ENCODE measurements at regions not wholly inside any gene's neighbourhood (a gene's known extent, or its start where the extent isn't known, plus 50 kb on each side); places are given as distances from the start of the nearest gene placed in this dataset.
"Not testable (repeated sequence)": the region's sequence is repeated elsewhere in the genome, so short reads cannot be mapped to it uniquely, and the experiment has no call there.

GRCh38 chr20:28562510-28562898 lies 2695.0 kb upstream of the DEFB115 start:
- intact Hi-C loops (cut with DNase I) = no loop called here
- WGBS, 2 donors = 63 to 65% methylated on average over 6 of the region's 6 CpGs
- no peak overlapping the region for H3K27ac ChIP-seq

GRCh38 chr20:28562899-28563521 lies 2694.5 kb upstream of the DEFB115 start:
- H3K27me3 ChIP-seq; DNase-seq; H3K27ac ChIP-seq; H3K9me3 ChIP-seq; H3K36me3 ChIP-seq; H3K4me3 ChIP-seq (replicated peaks in 1 of 3); intact Hi-C loops (cut with DNase I); H3K4me1 ChIP-seq: not testable (repeated sequence)
- 62 to 72% methylated on average over 6 of the region's 6 CpGs for WGBS, 2 donors

More at GRCh38 chr20:28562510-28562898, 2695.0 kb upstream of the DEFB115 start:
- Histone ChIP-seq H3K27me3 (no peaks in the 10 kb centered on the region), H3K36me3 (peaks cover 0 to 3% of the 10 kb centered on the region in 2 donors), H3K9me3 (no peaks in the 10 kb centered on the region), H3K4me3 (replicated peaks in 1 of 3) (no peak overlapping the region), H3K4me1 (no peaks in the 10 kb centered on the region)
- no peak for DNase-seq
- TF ChIP-seq POLR2A (IDR thresholded peaks at IDR 0.05) (no peak), CTCF (IDR thresholded peaks at IDR 0.05) (no peak)

- H3K27me3 ChIP-seq; DNase-seq; H3K4me3 ChIP-seq (replicated peaks in 1 of 3); H3K27ac ChIP-seq; H3K4me1 ChIP-seq; H3K9me3 ChIP-seq; H3K36me3 ChIP-seq; intact Hi-C loops (cut with DNase I): not testable (repeated sequence)
- 62 to 64% methylated on average over 4 of the region's 4 CpGs for WGBS, 2 donors
Measured at GRCh38 chr20:28564024-28564423, 2693.4 kb upstream of the DEFB115 start.

GRCh38 chr20:28564688-28565463 lies 2692.6 kb upstream of the DEFB115 start:
- H3K4me1 ChIP-seq; H3K9me3 ChIP-seq; H3K4me3 ChIP-seq (replicated peaks in 1 of 3); intact Hi-C loops (cut with DNase I); H3K27ac ChIP-seq; H3K36me3 ChIP-seq; DNase-seq; H3K27me3 ChIP-seq: not testable (repeated sequence)
- 54 to 55% methylated on average over 12 of the region's 12 CpGs for WGBS, 2 donors

- H3K9me3 ChIP-seq; H3K27me3 ChIP-seq; H3K27ac ChIP-seq; H3K36me3 ChIP-seq; DNase-seq; H3K4me1 ChIP-seq; intact Hi-C loops (cut with DNase I); H3K4me3 ChIP-seq (replicated peaks in 1 of 3): not testable (repeated sequence)
- WGBS, 2 donors = 73 to 80% methylated on average over 3 of the region's 3 CpGs
Measured at GRCh38 chr20:28575991-28576390, 2681.5 kb upstream of the DEFB115 start.

- H3K36me3 ChIP-seq; H3K4me1 ChIP-seq; H3K27ac ChIP-seq; DNase-seq; H3K9me3 ChIP-seq; H3K4me3 ChIP-seq (replicated peaks in 1 of 3); intact Hi-C loops (cut with DNase I); H3K27me3 ChIP-seq: not testable (repeated sequence)
- WGBS, 2 donors = 85 to 86% methylated on average over 3 of the region's 3 CpGs
Measured at GRCh38 chr20:28591680-28592079, 2665.8 kb upstream of the DEFB115 start.

GRCh38 chr20:28593383-28593782 lies 2664.1 kb upstream of the DEFB115 start:
- intact Hi-C loops (cut with DNase I); H3K27me3 ChIP-seq; H3K27ac ChIP-seq; H3K4me1 ChIP-seq; H3K9me3 ChIP-seq; H3K36me3 ChIP-seq; DNase-seq; H3K4me3 ChIP-seq (replicated peaks in 1 of 3): not testable (repeated sequence)
- WGBS, 2 donors = 84 to 96% methylated on average over 3 to 4 of the region's 4 CpGs

GRCh38 chr20:28594476-28594875 lies 2663.0 kb upstream of the DEFB115 start:
- H3K4me3 ChIP-seq (replicated peaks in 1 of 3); H3K36me3 ChIP-seq; H3K27ac ChIP-seq; H3K9me3 ChIP-seq; H3K4me1 ChIP-seq; H3K27me3 ChIP-seq; intact Hi-C loops (cut with DNase I); DNase-seq: not testable (repeated sequence)
- 81 to 92% methylated on average over 6 to 7 of the region's 7 CpGs for WGBS, 2 donors

GRCh38 chr20:28602006-28602402 lies 2655.5 kb upstream of the DEFB115 start:
- H3K36me3 ChIP-seq; H3K9me3 ChIP-seq; H3K27me3 ChIP-seq; DNase-seq; intact Hi-C loops (cut with DNase I); H3K4me1 ChIP-seq: not testable (repeated sequence)
- WGBS, 2 donors = 5 to 6% methylated on average over 5 to 7 of the region's 7 CpGs
- H3K4me3 ChIP-seq (replicated peaks in 1 of 3) = peak overlapping the region; percentile 31 to 68 (median 53)
- H3K27ac ChIP-seq = peak overlapping the region in 2 of 3 donors; percentile 41 to 74
